GM12892 (cell line): ENCODE measurements at regions not wholly inside any gene's neighbourhood (a gene's known extent, or its start where the extent isn't known, plus 50 kb on each side); places are given as distances from the start of the nearest gene placed in this dataset.

ENCODE experiments used
- POLR2A ChIP-seq: IDR thresholded peaks from 2 replicates; pipeline ENCODE4 v1.6.1; 2011; ENCODE audit warnings: low read depth, low read length, control low read depth
- POLR2AphosphoS5 ChIP-seq: IDR thresholded peaks from 2 replicates; pipeline ENCODE4 v1.6.1; 2011; ENCODE audit warnings: low read depth, low read length, control low read depth

- TF ChIP-seq POLR2A (no peak), POLR2AphosphoS5 (no peak)
Observed at GRCh38 chr14:100434911-100435438, 111.8 kb downstream of the SLC25A47 start.
